NCI-H82 (cell line): ENCODE measurements at regions not wholly inside any gene's neighbourhood (a gene's known extent, or its start where the extent isn't known, plus 50 kb on each side); places are given as distances from the start of the nearest gene placed in this dataset.
"Not testable (repeated sequence)": the region's sequence is repeated elsewhere in the genome, so short reads cannot be mapped to it uniquely, and the experiment has no call there.

Source experiments
- DNase-seq: peaks from one replicate; lab custom pipeline; 2025; lab: John Stamatoyannopoulos, UW

GRCh38 chr2:137886083-137886831, 78.0 kb upstream of the HNMT start:
- DNase-seq = peak; percentile 90

- peak; percentile 80 for DNase-seq
These were observed 75.4 kb upstream of the HNMT start for GRCh38 chr2:137888845-137889244.

- DNase-seq = no peak
These were observed 71.5 kb upstream of the HNMT start for GRCh38 chr2:137892739-137893138.

DNA sequence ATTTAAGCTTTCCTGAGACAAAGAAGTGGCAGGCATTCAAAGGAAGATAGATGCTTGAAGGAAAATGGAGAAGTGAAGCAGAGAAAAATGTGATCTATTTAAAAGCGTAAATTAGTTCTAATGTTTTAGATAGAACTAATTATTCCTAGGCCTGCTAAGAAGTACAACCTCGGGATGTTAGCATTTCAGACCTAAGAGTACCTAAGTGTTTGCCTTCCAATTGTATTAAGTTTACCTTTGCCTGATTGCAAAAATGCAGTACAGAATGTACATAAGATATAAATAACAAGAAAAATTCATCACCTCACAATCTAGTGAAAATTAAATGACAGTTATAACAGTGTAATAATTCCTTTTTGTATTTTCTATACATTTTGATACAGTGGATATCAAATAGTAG, 71.1 kb upstream of the HNMT start:
- DNase-seq = no peak

DNA sequence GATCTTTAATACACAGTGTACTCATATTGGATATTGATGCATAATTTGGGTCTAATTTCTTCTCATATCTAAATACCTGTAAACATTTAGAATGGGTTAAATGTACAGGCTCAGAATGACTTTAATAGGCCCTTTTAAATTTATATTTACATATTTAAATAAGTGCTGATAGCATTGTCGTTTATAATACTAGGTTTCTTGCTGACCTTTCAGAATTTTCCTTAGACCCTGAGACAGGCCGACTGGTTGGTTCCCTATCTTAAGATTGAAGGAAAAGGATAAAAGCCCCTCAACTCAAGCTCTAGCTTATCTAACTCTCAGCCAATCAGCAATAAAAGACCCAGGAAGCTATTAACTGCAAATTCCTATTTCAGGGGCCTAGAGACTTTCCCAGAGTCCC, 67.8 kb upstream of the HNMT start:
- DNase-seq = no peak

DNA sequence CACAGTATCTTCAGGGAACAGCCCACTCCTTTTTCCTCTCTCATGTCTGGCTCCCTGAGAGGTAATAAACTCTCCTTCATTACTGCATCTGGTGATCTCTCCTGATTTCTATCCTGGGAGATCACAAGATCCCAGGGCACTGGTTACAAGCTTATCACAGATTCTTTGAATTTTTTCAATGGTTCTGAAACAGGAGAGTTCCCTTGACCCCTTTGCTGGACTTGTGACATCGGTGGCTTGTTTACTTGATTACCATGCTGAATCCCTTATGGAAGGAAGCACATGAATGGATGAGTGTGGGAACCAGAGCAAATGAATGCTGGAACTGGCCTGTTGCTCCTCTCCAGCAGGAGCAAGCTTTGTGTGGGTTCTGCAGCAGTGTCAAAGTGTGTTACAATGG, 67.2 kb upstream of the HNMT start:
- DNase-seq = no peak

- DNase-seq = no peak
These were observed 63.7 kb upstream of the HNMT start for GRCh38 chr2:137900421-137901141.

- DNase-seq = peak; percentile 63
These were observed 53.6 kb upstream of the HNMT start for GRCh38 chr2:137910641-137911040.

- peak; percentile 40 for DNase-seq
These were observed 51.9 kb upstream of the HNMT start for GRCh38 chr2:137912371-137912770.

DNA sequence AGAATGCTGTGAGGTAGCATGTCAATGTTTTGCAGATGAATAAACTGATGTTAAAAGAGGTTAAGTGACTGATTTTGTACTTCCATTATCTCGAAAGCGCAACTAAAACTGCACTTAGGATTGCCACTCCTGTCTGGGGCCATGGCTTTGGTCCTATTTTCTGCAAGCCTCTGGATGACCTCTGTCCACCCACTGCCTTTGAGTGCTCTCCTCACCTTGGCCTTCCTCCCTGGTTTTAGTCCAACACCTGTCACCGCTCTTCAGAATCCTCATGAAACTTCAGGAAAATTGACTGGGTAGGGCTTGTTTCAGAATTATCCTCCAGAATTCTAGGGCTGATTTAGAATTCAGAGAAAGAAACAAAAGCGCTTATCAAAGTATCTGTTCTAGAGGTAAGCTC, 51.1 kb upstream of the HNMT start:
- no peak for DNase-seq

DNA sequence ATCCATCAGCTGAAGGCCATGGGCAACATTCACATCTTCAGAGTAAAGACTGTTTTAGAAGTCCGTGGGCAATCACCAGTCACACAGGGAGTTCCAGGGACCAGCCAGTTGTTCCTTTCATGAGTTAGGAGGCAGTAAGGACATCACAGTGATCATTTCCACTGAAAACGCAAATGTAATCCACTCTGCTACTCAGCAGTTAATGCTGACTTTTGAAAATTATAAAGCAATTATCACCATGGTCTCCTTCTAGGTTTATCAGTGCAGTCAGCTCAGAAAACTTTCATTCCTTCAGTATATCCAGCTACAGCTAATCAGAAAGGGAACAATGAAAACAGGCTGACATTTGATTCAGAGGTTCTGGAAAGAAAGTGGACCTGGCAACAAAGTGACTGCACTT, 50.6 kb upstream of the HNMT start:
- DNase-seq = not testable (repeated sequence)
